Upper lobe of left lung (tissue), 6 donors: ENCODE measurements at regions not wholly inside any gene's neighbourhood (a gene's known extent, or its start where the extent isn't known, plus 50 kb on each side); places are given as distances from the start of the nearest gene placed in this dataset.

Experiments used
- ATAC-seq, 2 donors: fragments of 200-7000 bp; cut with Tn5 transposase; one replicate each; pipeline ENCODE4 v1.9.1; 2022; ENCODE audit warnings: mild to moderate bottlenecking in 2 of 2, moderate library complexity in 2 of 2; ENCODE audit not compliant: low FRiP score in 2 of 2
- DNase-seq, 2 donors: peaks; one replicate each; pipeline ENCODE4 v3.0.0-alpha.2; 2019 to 2020
- H3K27ac ChIP-seq, 4 donors: fragments of 200-600 bp; sonication (generic); one replicate each; pipeline ENCODE4 v1.5.1; 2016 to 2019
- H3K27me3 ChIP-seq, 4 donors: fragments of 200-600 bp; sonication (generic); one replicate each; pipeline ENCODE4 v1.5.1; 2017 to 2019
- H3K36me3 ChIP-seq, 4 donors: fragments of 200-600 bp; sonication (generic); one replicate each; pipeline ENCODE4 v1.5.1; 2016 to 2019
- H3K4me1 ChIP-seq, 4 donors: fragments of 200-600 bp; sonication (generic); one replicate each; pipeline ENCODE4 v1.5.1; 2018 to 2019
- H3K4me3 ChIP-seq, 4 donors: fragments of 200-600 bp; sonication (generic); one replicate each; pipeline ENCODE4 v1.5.1; 2017 to 2019; ENCODE audit warnings: mild to moderate bottlenecking in 2 of 4, moderate library complexity in 1 of 4
- H3K9me3 ChIP-seq, 4 donors: fragments of 200-600 bp; sonication (generic); one replicate each; pipeline ENCODE4 v1.5.1; 2018 to 2019
- EP300 ChIP-seq, 4 donors: sonication (generic); formaldehyde crosslinking; IDR thresholded peaks; one replicate each; pipeline ENCODE4 v1.5.1; 2017; ENCODE audit warnings: antibody characterized with exemption in 4 of 4, control low read depth in 2 of 4
- POLR2A ChIP-seq, 4 donors: fragments of 450-650 bp; IDR thresholded peaks; one replicate each; pipeline ENCODE4 v1.5.1; 2016 to 2017; ENCODE audit warnings: antibody characterized with exemption in 4 of 4, mild to moderate bottlenecking in 2 of 4
- POLR2AphosphoS5 ChIP-seq, 2 donors: sonication (generic); formaldehyde crosslinking; IDR thresholded peaks; one replicate each; pipeline ENCODE4 v1.5.1; 2017; ENCODE audit warnings: antibody characterized with exemption in 2 of 2
- WGBS, 2 donors: methylation state at CpG; one replicate each; pipeline ENCODE4 v1.1.5; 2017 to 2018; 5-methylcytosine and 5-hydroxymethylcytosine counted together
- TF ChIP-seq, protein P1 (sequence below), 6 experiments: fragments of 450-650 bp in 4 of 6; fragments of 200-600 bp in 2 of 6; sonication (generic) in 2 of 6; IDR thresholded peaks; one replicate each; pipeline ENCODE4 v1.5.1; 2016 to 2019; ENCODE audit warnings: antibody characterized with exemption in 6 of 6
- donor health status: DM: no; HTN: no; CAD: no; lungs with moderate emphysema.
- donor health status: DM: no; HTN: yes; CAD: no; lungs with severe emphysema.

DNA sequence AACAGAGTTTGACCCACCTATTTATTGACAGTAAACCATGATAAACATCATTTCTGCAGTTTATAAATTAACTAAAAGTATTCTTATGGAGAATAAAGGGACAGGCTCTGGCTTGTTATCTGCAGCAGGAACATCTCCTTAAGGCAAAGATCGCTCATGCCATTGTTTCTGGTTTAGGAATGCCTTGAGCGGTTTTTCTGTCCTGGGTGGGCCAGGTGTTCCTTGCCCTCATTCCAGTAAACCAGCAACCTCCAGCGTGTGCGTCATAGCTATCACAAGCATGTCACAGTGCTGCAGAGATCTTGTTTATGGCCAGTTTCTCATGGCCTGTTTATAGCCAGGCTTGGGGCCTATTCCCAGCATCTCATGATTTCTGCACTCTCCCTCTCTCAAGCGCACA is 521.7 kb downstream of the HINT1 start:
- peaks cover 0 to 10% (median 0%) of the 10 kb centered on the region in 4 donors for H3K9me3 ChIP-seq
- H3K27ac ChIP-seq, result no peak overlapping the region
- no peak overlapping the region for H3K4me3 ChIP-seq
- H3K36me3 ChIP-seq, result no peaks in the 10 kb centered on the region
- H3K27me3 ChIP-seq, result no peaks in the 10 kb centered on the region
- 90 to 95% methylated on average over 5 of the region's 5 CpGs for WGBS, 2 donors
- no peaks in the 10 kb centered on the region for H3K4me1 ChIP-seq
- ATAC-seq (no peak), DNase-seq (no peak)
- no peak for TF ChIP-seq POLR2A (IDR thresholded peaks at IDR 0.05)
- TF ChIP-seq EP300 (IDR thresholded peaks at IDR 0.05), result no peak
- TF ChIP-seq, protein P1, sequence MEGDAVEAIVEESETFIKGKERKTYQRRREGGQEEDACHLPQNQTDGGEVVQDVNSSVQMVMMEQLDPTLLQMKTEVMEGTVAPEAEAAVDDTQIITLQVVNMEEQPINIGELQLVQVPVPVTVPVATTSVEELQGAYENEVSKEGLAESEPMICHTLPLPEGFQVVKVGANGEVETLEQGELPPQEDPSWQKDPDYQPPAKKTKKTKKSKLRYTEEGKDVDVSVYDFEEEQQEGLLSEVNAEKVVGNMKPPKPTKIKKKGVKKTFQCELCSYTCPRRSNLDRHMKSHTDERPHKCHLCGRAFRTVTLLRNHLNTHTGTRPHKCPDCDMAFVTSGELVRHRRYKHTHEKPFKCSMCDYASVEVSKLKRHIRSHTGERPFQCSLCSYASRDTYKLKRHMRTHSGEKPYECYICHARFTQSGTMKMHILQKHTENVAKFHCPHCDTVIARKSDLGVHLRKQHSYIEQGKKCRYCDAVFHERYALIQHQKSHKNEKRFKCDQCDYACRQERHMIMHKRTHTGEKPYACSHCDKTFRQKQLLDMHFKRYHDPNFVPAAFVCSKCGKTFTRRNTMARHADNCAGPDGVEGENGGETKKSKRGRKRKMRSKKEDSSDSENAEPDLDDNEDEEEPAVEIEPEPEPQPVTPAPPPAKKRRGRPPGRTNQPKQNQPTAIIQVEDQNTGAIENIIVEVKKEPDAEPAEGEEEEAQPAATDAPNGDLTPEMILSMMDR (IDR thresholded peaks at IDR 0.05), result no peak
- TF ChIP-seq POLR2AphosphoS5 (IDR thresholded peaks at IDR 0.05), result no peak

DNA sequence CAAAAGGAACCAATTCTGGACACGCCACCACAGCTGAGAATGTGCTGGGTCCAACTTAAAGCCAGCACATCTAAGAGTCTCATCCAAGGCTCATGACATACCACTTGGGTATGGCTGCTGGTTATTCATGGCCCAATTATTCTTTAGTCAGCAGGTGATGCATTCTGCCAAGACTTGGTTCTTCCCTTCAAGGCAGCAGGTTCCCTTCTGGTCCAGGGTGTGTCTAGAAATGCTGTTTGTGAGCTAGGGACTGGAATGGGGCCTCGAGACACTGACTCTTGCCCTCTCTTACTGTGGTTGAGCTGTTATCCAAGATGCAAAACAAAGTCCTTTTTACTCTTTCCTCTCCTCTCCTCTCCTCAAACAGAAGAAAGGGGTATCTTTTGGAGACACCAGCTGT is 522.6 kb downstream of the HINT1 start:
- no peak overlapping the region for H3K27ac ChIP-seq
- 72 to 80% methylated on average over 2 of the region's 2 CpGs for WGBS, 2 donors
- ATAC-seq (no peak), DNase-seq (no peak)
- H3K4me3 ChIP-seq, result no peak overlapping the region
- peaks cover 0 to 10% (median 0%) of the 10 kb centered on the region in 4 donors for H3K9me3 ChIP-seq
- H3K4me1 ChIP-seq, result no peaks in the 10 kb centered on the region
- H3K27me3 ChIP-seq, result no peaks in the 10 kb centered on the region
- no peaks in the 10 kb centered on the region for H3K36me3 ChIP-seq
- TF ChIP-seq POLR2A (IDR thresholded peaks at IDR 0.05) (no peak), EP300 (IDR thresholded peaks at IDR 0.05) (no peak), POLR2AphosphoS5 (IDR thresholded peaks at IDR 0.05) (no peak)
- TF ChIP-seq, protein P1 (IDR thresholded peaks at IDR 0.05), result no peak

DNA sequence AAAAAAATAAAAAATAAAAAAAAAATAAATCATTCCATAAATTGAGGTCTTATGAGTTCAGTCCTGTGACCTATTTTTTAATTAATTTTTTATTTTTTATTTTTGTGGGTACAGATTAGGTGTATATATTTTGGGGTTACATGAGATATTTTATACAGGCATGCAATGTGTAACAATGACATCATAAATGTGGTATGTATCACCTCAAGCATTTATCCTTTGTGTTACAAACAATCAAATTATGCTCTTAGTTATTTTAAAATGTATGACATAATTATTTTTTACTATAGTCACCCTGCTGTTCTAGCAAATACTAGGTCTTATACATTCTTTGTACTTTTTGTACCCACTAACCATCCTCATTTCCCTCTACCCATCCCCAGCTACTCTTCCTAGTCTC is 537.9 kb downstream of the HINT1 start:
- TF ChIP-seq POLR2A (IDR thresholded peaks at IDR 0.05) (no peak), POLR2AphosphoS5 (IDR thresholded peaks at IDR 0.05) (no peak), EP300 (IDR thresholded peaks at IDR 0.05) (no peak)
- TF ChIP-seq, protein P1 (IDR thresholded peaks at IDR 0.05), result no peak
- Histone ChIP-seq H3K36me3 (no peaks in the 10 kb centered on the region), H3K9me3 (peaks cover 0 to 3% (median 0%) of the 10 kb centered on the region in 4 donors), H3K27ac (no peak overlapping the region), H3K4me3 (no peak overlapping the region), H3K4me1 (no peaks in the 10 kb centered on the region), H3K27me3 (no peaks in the 10 kb centered on the region)
- no peak for ATAC-seq
- DNase-seq, result no peak

DNA sequence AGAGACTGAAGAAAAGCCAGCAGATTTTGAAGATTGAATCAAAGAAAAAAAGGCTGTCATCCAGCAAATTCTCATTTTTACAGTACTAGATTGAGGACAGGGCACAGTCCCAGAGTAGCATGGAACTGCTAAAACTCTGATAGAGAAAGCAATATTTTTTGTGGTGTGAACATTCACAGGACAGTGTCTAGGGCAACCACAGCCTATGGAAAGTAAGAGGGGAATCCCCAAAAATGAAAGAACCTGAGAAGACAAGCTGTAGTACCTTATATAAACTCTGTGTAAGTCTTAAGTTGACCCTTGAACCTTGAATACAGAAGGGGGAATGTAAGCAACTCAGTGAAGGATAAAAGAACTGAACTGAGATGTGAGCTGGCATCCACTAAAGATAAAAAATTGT is 540.3 kb downstream of the HINT1 start:
- no peak for ATAC-seq
- H3K27me3 ChIP-seq, result no peaks in the 10 kb centered on the region
- DNase-seq, result no peak

DNA sequence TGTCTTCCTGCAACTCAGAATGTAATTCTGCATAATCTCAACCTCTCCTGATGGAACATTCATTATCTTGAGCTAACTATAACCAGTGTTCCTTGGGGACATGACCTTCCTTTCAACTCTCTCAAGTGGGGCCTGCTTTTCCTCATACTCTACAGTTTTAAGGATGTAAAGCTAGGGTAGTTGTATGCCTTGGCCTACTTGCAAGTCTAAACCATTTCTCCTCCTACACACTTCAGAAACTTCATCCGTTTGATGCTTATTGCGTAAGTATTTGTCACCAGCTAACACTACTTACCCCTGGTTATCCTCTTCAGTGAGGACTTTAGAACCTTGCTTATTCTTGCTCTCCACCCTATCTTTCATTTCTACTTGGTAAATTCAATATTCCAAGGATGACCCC is 548.9 kb downstream of the HINT1 start:
- no peaks in the 10 kb centered on the region for H3K9me3 ChIP-seq
- H3K4me1 ChIP-seq, result no peaks in the 10 kb centered on the region
- no peaks in the 10 kb centered on the region for H3K27me3 ChIP-seq
- no peaks in the 10 kb centered on the region for H3K36me3 ChIP-seq
- DNase-seq, result no peak
- ATAC-seq, result no peak
- TF ChIP-seq POLR2AphosphoS5 (IDR thresholded peaks at IDR 0.05) (no peak), POLR2A (IDR thresholded peaks at IDR 0.05) (no peak), EP300 (IDR thresholded peaks at IDR 0.05) (no peak)
- TF ChIP-seq, protein P1 (IDR thresholded peaks at IDR 0.05), result no peak
- WGBS, 2 donors, result 76 to 91% methylated on average over 2 of the region's 2 CpGs
- H3K4me3 ChIP-seq, result no peak overlapping the region
- no peak overlapping the region for H3K27ac ChIP-seq

More for the DNA sequence above, 540.3 kb downstream of the HINT1 start:
- H3K9me3 ChIP-seq, result peaks cover 0 to 7% (median 0%) of the 10 kb centered on the region in 4 donors
- H3K4me3 ChIP-seq, result no peak overlapping the region
- no peaks in the 10 kb centered on the region for H3K4me1 ChIP-seq
- TF ChIP-seq EP300 (IDR thresholded peaks at IDR 0.05) (no peak), POLR2A (IDR thresholded peaks at IDR 0.05) (no peak), POLR2AphosphoS5 (IDR thresholded peaks at IDR 0.05) (no peak)
- TF ChIP-seq, protein P1 (IDR thresholded peaks at IDR 0.05), result no peak
- no peaks in the 10 kb centered on the region for H3K36me3 ChIP-seq
- no peak overlapping the region for H3K27ac ChIP-seq
